Subcutaneous abdominal adipose tissue (tissue), 5 donors: ENCODE measurements at regions not wholly inside any gene's neighbourhood (a gene's known extent, or its start where the extent isn't known, plus 50 kb on each side); places are given as distances from the start of the nearest gene placed in this dataset.

ENCODE experiments used
- H3K27ac ChIP-seq: one replicate; pipeline ENCODE4 v1.7.0; 2013; ENCODE audit warnings: low read depth, mild to moderate bottlenecking, inconsistent platforms, low read length, moderate library complexity
- H3K27me3 ChIP-seq, 5 donors: one replicate each; pipeline ENCODE4 v1.7.0; 2013; ENCODE audit warnings: low read length in 5 of 5, inconsistent platforms in 1 of 5; ENCODE audit not compliant: control insufficient read depth in 5 of 5, insufficient read depth in 4 of 5
- H3K36me3 ChIP-seq, 5 donors: one replicate each; pipeline ENCODE4 v1.7.0; 2013; ENCODE audit warnings: low read length in 5 of 5; ENCODE audit not compliant: control insufficient read depth in 5 of 5, insufficient read depth in 5 of 5
- H3K4me1 ChIP-seq, 5 donors: one replicate each; pipeline ENCODE4 v1.7.0; 2013; ENCODE audit warnings: low read length in 5 of 5, mild to moderate bottlenecking in 3 of 5, moderate library complexity in 1 of 5; ENCODE audit not compliant: control insufficient read depth in 5 of 5, insufficient read depth in 5 of 5
- H3K4me3 ChIP-seq, 5 donors: one replicate each; pipeline ENCODE4 v1.7.0; 2013; ENCODE audit warnings: low read length in 5 of 5, low read depth in 1 of 5
- H3K9ac ChIP-seq, 5 donors: one replicate each; pipeline ENCODE4 v1.7.0; 2013; ENCODE audit warnings: low read length in 5 of 5, mild to moderate bottlenecking in 4 of 5, moderate library complexity in 3 of 5
- H3K9me3 ChIP-seq, 5 donors: one replicate each; pipeline ENCODE4 v1.7.0; 2013; ENCODE audit warnings: low read length in 5 of 5; ENCODE audit not compliant: control insufficient read depth in 5 of 5
- donor health status: healthy.
- donor health status: healthy.
- donor health status: healthy.
- donor health status: healthy.
- donor health status: healthy.

GRCh38 chr3:55349851-55350250 is 137.3 kb downstream of the WNT5A start:
- Histone ChIP-seq H3K27ac (no peak overlapping the region), H3K4me1 (no peaks in the 10 kb centered on the region), H3K36me3 (no peaks in the 10 kb centered on the region), H3K9ac (no peak overlapping the region), H3K9me3 (no peaks in the 10 kb centered on the region), H3K27me3 (peaks cover 0 to 2% (median 0%) of the 10 kb centered on the region in 5 donors), H3K4me3 (no peak overlapping the region)

DNA sequence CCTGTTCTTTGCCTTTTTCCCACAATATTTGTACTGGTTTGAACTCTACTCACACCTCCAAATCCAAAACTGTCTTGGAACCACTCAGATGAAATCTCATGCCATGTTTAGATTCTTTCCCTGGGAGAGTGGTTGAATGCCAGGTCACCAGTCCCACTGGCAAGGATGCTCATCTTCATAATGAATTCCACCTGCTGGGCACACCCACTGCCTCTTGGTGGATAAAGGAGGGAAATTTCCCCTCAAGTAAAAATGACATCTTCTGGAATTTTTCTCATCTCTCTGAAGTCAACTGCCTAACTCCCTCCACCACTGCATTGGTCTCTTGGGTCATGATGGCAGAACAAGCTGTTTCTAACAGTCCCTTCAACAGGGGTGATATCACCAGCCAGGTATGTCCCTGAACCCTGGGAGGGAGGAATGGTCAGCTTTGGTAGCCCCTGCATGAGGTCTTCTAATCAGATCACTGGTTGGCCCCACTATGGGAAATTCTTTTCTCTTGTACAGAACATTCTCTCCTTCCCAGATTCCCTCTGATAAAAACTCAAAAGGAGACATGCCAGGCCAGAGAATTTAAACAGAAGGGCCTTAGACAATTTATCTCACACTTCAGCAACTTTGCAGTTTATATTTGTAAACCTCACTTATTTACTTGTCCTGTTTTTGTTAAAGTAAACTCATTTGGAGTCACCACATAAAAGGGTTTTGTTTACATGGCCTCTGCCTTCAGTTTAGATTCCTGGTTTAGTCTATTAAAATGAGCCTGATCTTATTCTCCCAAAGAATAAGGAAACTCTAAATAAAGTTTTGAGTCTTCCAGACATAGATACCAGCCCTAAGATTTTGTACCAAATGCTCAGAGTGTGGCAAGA is 143.4 kb downstream of the WNT5A start:
- no peak overlapping the region for H3K4me3 ChIP-seq
- no peaks in the 10 kb centered on the region for H3K36me3 ChIP-seq
- no peak overlapping the region for H3K9ac ChIP-seq
- H3K9me3 ChIP-seq, result no peaks in the 10 kb centered on the region
- peaks cover 0 to 2% (median 0%) of the 10 kb centered on the region in 5 donors for H3K27me3 ChIP-seq
- no peaks in the 10 kb centered on the region for H3K4me1 ChIP-seq
- no peak overlapping the region for H3K27ac ChIP-seq

- Histone ChIP-seq H3K27me3 (peaks cover 0 to 2% (median 1%) of the 10 kb centered on the region in 5 donors), H3K9me3 (no peaks in the 10 kb centered on the region), H3K4me1 (no peaks in the 10 kb centered on the region), H3K9ac (no peak overlapping the region), H3K36me3 (no peaks in the 10 kb centered on the region), H3K27ac (no peak overlapping the region), H3K4me3 (no peak overlapping the region)
Measured at GRCh38 chr3:55341502-55342031, 145.5 kb downstream of the WNT5A start.

DNA sequence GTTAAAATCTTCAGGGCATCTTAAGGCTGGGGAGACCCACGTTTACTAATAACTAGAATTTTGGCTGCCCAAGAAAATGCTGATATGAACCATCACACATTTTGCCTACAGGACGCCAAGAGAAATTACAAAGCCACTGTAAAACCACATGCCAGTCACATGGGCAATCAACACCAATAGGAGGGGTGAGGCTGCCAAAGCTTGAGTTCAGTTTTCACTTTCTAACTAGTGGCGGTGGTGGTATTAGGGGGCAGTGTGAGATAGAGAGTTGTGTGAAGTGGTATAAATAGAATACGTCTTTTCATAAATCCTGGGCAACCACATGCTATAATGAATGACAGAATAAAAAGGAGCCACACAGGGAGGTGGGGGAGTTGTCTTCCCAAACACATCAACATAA is 147.3 kb downstream of the WNT5A start:
- Histone ChIP-seq H3K27me3 (peaks cover 0 to 3% (median 2%) of the 10 kb centered on the region in 5 donors), H3K9me3 (no peaks in the 10 kb centered on the region), H3K36me3 (no peaks in the 10 kb centered on the region), H3K4me3 (no peak overlapping the region), H3K27ac (no peak overlapping the region), H3K9ac (no peak overlapping the region), H3K4me1 (no peaks in the 10 kb centered on the region)

- no peaks in the 10 kb centered on the region for H3K4me1 ChIP-seq
- H3K27ac ChIP-seq, result no peak overlapping the region
- H3K27me3 ChIP-seq, result peaks cover 0 to 3% (median 1%) of the 10 kb centered on the region in 5 donors
- no peaks in the 10 kb centered on the region for H3K36me3 ChIP-seq
- no peak overlapping the region for H3K4me3 ChIP-seq
- no peak overlapping the region for H3K9ac ChIP-seq
- H3K9me3 ChIP-seq, result no peaks in the 10 kb centered on the region
Measured at GRCh38 chr3:55339390-55339789, 147.7 kb downstream of the WNT5A start.

DNA sequence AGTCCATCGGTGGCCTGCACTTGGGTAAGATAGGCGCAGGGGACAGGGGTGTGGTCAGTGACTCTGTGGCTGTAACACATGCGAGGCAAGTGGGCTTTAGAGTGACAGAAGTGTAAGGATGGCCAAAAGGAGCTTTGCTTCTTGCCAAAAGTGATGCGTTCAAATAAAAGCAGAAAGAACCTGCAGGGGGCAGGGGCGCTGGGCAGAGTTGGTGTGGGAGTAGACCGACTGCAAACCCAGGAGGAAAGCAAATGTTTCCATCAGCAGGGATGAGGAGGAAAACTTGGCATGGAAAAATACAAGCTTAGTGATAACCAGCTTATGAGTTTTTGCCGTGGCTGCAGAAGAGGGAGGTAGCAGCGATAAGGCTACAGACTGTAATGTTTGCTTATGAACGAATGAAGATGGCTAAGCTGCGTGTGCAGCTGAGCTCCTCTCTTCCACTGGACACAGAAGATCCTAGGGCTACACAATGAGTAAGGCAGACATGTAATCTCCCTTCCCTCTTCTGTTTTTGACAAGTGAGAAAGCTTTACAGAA is 149.4 kb downstream of the WNT5A start:
- Histone ChIP-seq H3K27ac (no peak overlapping the region), H3K36me3 (no peaks in the 10 kb centered on the region), H3K4me1 (no peaks in the 10 kb centered on the region), H3K9me3 (no peaks in the 10 kb centered on the region), H3K9ac (no peak overlapping the region), H3K4me3 (no peak overlapping the region), H3K27me3 (peaks cover 0 to 3% (median 0%) of the 10 kb centered on the region in 5 donors)

GRCh38 chr3:55333923-55334322 is 153.2 kb downstream of the WNT5A start:
- no peak overlapping the region for H3K4me3 ChIP-seq
- H3K4me1 ChIP-seq, result no peaks in the 10 kb centered on the region
- peaks cover 0 to 3% (median 0%) of the 10 kb centered on the region in 5 donors for H3K27me3 ChIP-seq
- no peaks in the 10 kb centered on the region for H3K9me3 ChIP-seq
- H3K27ac ChIP-seq, result no peak overlapping the region
- no peaks in the 10 kb centered on the region for H3K36me3 ChIP-seq
- no peak overlapping the region for H3K9ac ChIP-seq

- H3K9me3 ChIP-seq, result no peaks in the 10 kb centered on the region
- H3K4me1 ChIP-seq, result no peaks in the 10 kb centered on the region
- H3K4me3 ChIP-seq, result no peak overlapping the region
- H3K27me3 ChIP-seq, result peaks cover 0 to 3% (median 0%) of the 10 kb centered on the region in 5 donors
- H3K9ac ChIP-seq, result no peak overlapping the region
- no peaks in the 10 kb centered on the region for H3K36me3 ChIP-seq
- H3K27ac ChIP-seq, result no peak overlapping the region
Measured at GRCh38 chr3:55333046-55333445, 154.1 kb downstream of the WNT5A start.

GRCh38 chr3:55332176-55332575 is 154.9 kb downstream of the WNT5A start:
- Histone ChIP-seq H3K4me3 (no peak overlapping the region), H3K4me1 (no peaks in the 10 kb centered on the region), H3K27ac (no peak overlapping the region), H3K9me3 (no peaks in the 10 kb centered on the region), H3K9ac (no peak overlapping the region), H3K27me3 (peaks cover 0 to 3% (median 0%) of the 10 kb centered on the region in 5 donors), H3K36me3 (no peaks in the 10 kb centered on the region)

DNA sequence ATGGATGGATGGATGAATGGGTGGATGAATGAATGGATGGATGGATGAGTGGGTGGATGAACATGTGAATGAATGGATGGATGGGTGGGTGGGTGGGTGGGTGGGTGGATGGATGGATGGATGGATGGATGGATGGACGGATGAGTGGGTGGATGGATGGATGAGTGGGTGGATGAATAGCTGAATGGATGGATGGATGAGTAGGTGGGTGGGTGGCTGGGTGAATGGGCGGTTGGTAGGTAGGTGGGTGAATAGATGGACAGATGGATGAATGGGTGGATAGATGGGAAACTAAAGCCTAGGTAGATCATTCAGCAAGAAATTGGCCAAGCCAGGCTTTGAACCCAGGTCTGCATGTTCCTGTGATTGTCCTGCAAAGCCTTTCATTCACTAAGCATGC is 155.6 kb downstream of the WNT5A start:
- H3K27ac ChIP-seq, result no peak overlapping the region
- H3K4me3 ChIP-seq, result no peak overlapping the region
- H3K27me3 ChIP-seq, result peaks cover 0 to 1% (median 0%) of the 10 kb centered on the region in 5 donors
- H3K36me3 ChIP-seq, result no peaks in the 10 kb centered on the region
- no peaks in the 10 kb centered on the region for H3K4me1 ChIP-seq
- H3K9me3 ChIP-seq, result no peaks in the 10 kb centered on the region
- no peak overlapping the region for H3K9ac ChIP-seq
